MCF 10A (cell line): ENCODE measurements at regions not wholly inside any gene's neighbourhood (a gene's known extent, or its start where the extent isn't known, plus 50 kb on each side); places are given as distances from the start of the nearest gene placed in this dataset.
"Not testable (repeated sequence)": the region's sequence is repeated elsewhere in the genome, so short reads cannot be mapped to it uniquely, and the experiment has no call there.

Source experiments
- BruUV-seq: library from RNA; stranded (reverse); fragments of 400-500 nt; replicated peaks from 2 replicates; lab custom pipeline; 2021; lab: Mats Ljungman, UMichigan
- CTCF ChIA-PET: fragments of 300-600 bp; sonication (Branson Sonifier 250); formaldehyde crosslinking; extraction: SDS; loops from one replicate; lab custom pipeline; 2021; ENCODE audit warnings: antibody characterized with exemption, inconsistent platforms; lab: Yijun Ruan, JAX
- POLR2A ChIA-PET: fragments of 300-600, 350-650 bp; sonication (Branson Sonifier 250); formaldehyde crosslinking; extraction: SDS; loops from one replicate; lab custom pipeline; 2020; ENCODE audit warnings: antibody characterized with exemption, inconsistent platforms; lab: Yijun Ruan, JAX
- DNase-seq: peaks from one replicate; pipeline ENCODE4 v3.0.0-alpha.2; 2018; ENCODE audit not compliant: unreplicated experiment
- H3K27ac Mint-ChIP-seq: one replicate; pipeline ENCODE4 v1.8.0; 2022; ENCODE audit warnings: mild to moderate bottlenecking, low read depth, mixed read lengths; ENCODE audit not compliant: unreplicated experiment
- H3K27me3 Mint-ChIP-seq: one replicate; pipeline ENCODE4 v1.8.0; 2022; ENCODE audit warnings: mixed read lengths; ENCODE audit not compliant: insufficient read depth, unreplicated experiment
- H3K36me3 Mint-ChIP-seq: one replicate; pipeline ENCODE4 v1.8.0; 2022; ENCODE audit warnings: mild to moderate bottlenecking, moderate library complexity, mixed read lengths; ENCODE audit not compliant: insufficient read depth, unreplicated experiment
- H3K4me1 Mint-ChIP-seq: one replicate; pipeline ENCODE4 v1.8.0; 2022; ENCODE audit warnings: mixed read lengths; ENCODE audit not compliant: insufficient read depth, unreplicated experiment
- H3K4me3 Mint-ChIP-seq: one replicate; pipeline ENCODE4 v1.8.0; 2022; ENCODE audit warnings: mild to moderate bottlenecking, moderate library complexity, mixed read lengths; ENCODE audit not compliant: unreplicated experiment
- H3K9me3 Mint-ChIP-seq: one replicate; pipeline ENCODE4 v1.8.0; 2022; ENCODE audit warnings: mixed read lengths; ENCODE audit not compliant: unreplicated experiment
- CTCF ChIP-seq: fragments of 200-600 bp; IDR thresholded peaks from one replicate; pipeline ENCODE4 v1.8.0; 2022; ENCODE audit warnings: antibody characterized with exemption, mild to moderate bottlenecking; ENCODE audit not compliant: unreplicated experiment
- intact Hi-C: fragments of 100-400 bp; cut with micrococcal nuclease; formaldehyde crosslinking; loops from 2 replicates; pipeline ENCODE4 v1.14.1; 2022

DNA sequence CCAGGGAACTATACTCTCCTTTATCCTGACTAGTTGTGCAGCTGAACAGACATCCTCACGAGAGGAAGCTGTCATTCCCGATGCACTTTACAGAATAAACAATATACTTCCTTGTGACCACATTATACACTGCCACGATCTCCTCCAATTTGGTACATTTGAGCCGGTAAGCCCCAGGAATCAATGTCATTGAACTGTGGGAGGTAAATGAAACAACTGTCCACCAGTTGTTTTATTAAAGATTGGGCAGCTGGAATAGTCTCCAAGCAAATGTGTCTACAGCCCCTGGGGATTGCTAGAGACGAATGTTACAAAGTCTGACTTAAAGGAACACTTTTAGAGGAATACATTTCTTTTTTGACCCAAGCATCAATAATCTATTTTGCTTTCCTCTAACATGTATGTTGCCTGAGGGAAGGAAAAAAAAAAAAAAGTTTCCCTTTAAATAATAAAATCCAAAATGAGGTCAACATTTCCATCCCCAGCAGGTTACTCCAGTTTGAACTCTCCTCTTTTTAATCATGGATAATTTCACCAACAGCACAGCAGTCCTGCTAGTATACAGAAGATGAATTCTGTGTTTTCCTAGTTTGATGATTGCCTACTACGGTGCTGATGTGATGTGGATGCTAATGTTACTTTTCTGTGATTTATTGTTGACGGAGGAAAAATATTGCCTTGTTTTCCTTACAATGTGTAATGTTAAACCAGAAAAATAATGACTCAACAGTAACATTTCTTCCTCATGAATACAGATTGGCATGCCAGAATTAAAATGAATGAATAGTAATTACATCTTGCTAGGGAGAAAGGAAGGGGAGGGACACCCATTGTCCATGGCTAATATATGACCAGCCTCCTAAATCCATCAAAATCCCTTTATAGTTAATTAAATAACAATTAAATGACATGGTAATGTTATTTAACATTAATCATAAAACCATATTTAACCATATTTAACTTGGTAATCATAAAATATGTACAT is 360.9 kb downstream of the NEBL start:
- Mint-ChIP-seq H3K27ac (no peak overlapping the region), H3K4me1 (peaks cover 10% of the 10 kb centered on the region), H3K27me3 (no peaks in the 10 kb centered on the region), H3K4me3 (no peak overlapping the region), H3K9me3 (peaks cover 6% of the 10 kb centered on the region), H3K36me3 (peaks cover 5% of the 10 kb centered on the region)
- no peak for DNase-seq
- BruUV-seq = no TSS peak
- no peak for TF ChIP-seq CTCF
- CTCF ChIA-PET = interaction anchor here (0.7 kb wide), 1 partner anchor 111 kb away, joined by 3 read pairs; no protein-coding TSS in a partner anchor
- POLR2A ChIA-PET = no interaction called here
- intact Hi-C loops = no loop called here

DNA sequence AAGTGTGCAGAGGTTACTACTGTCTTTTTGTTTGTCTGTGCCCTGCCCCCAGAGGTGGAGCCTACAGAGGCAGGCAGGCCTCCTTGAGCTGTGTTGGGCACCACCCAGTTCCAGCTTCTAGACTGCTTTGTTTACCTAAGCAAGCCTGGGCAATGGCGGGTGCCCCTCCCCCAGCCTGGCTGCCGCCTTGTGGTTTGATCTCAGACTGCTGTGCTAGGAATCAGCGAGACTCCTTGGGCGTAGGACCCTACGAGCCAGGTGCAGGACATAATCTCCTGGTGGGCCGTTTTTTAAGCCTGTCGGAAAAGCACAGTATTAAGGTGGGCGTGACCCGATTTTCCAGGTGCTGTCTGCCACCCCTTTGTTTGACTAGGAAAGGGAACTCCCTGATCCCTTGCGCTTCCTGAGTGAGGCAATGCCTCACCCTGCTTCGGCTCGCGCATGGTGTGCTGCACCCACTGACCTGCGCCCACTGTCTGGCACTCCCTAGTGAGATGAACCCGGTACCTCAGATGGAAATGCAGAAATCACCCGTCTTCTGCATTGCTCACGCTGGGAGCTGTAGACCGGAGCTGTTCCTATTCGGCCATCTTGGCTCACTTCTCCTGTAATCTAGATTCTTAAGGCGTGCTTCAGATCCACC is 365.7 kb downstream of the NEBL start:
- peak overlapping the region; percentile 74 for H3K4me3 Mint-ChIP-seq
- POLR2A ChIA-PET = interaction anchor here (0.9 to 1.0 kb wide), 2 partner anchors 237 to 714 kb away, joined by 3 read pairs; no protein-coding TSS in a partner anchor
- H3K4me1 Mint-ChIP-seq = peaks cover 10% of the 10 kb centered on the region
- not testable (repeated sequence) for H3K27me3 Mint-ChIP-seq, BruUV-seq, H3K36me3 Mint-ChIP-seq
- intact Hi-C loops = loop anchor here (1.0 kb wide), 1 partner anchor 712 kb away; no protein-coding TSS in a partner anchor
- TF ChIP-seq CTCF = peak; percentile 11
- H3K27ac Mint-ChIP-seq = peak overlapping the region; percentile 96
- peak; percentile 89 for DNase-seq
- H3K9me3 Mint-ChIP-seq = peaks cover 21% of the 10 kb centered on the region
- CTCF ChIA-PET = interaction anchor here (0.7 to 1.1 kb wide), 4 partner anchors 21 to 706 kb away, joined by 3 to 4 read pairs (median 3); no protein-coding TSS in a partner anchor

GRCh38 chr10:20521186-20521585 is 375.9 kb downstream of the NEBL start:
- no peak overlapping the region for H3K4me3 Mint-ChIP-seq
- ChIA-PET CTCF (no interaction called here), POLR2A (no interaction called here)
- BruUV-seq = no TSS peak
- H3K27ac Mint-ChIP-seq = no peak overlapping the region
- intact Hi-C loops = no loop called here
- H3K27me3 Mint-ChIP-seq = no peaks in the 10 kb centered on the region
- DNase-seq = no peak
- H3K9me3 Mint-ChIP-seq = peaks cover 8% of the 10 kb centered on the region
- H3K4me1 Mint-ChIP-seq = no peaks in the 10 kb centered on the region
- H3K36me3 Mint-ChIP-seq = no peaks in the 10 kb centered on the region
- no peak for TF ChIP-seq CTCF

- BruUV-seq = no TSS peak
- POLR2A ChIA-PET = no interaction called here
- no peaks in the 10 kb centered on the region for H3K36me3 Mint-ChIP-seq
- H3K27ac Mint-ChIP-seq = no peak overlapping the region
- H3K27me3 Mint-ChIP-seq = no peaks in the 10 kb centered on the region
- TF ChIP-seq CTCF = no peak
- intact Hi-C loops = no loop called here
- no peaks in the 10 kb centered on the region for H3K9me3 Mint-ChIP-seq
- no peak for DNase-seq
- no peak overlapping the region for H3K4me3 Mint-ChIP-seq
- no peaks in the 10 kb centered on the region for H3K4me1 Mint-ChIP-seq
- CTCF ChIA-PET = interaction anchor here (0.7 kb wide), 1 partner anchor 292 kb away, joined by 3 read pairs; no protein-coding TSS in a partner anchor
Measured at GRCh38 chr10:20515654-20516053, 381.5 kb downstream of the NEBL start.
